AG09309 (cell line): ENCODE measurements at regions not wholly inside any gene's neighbourhood (a gene's known extent, or its start where the extent isn't known, plus 50 kb on each side); places are given as distances from the start of the nearest gene placed in this dataset.

Source experiments
- DNase-seq: peaks from one replicate; pipeline ENCODE4 v3.0.0-alpha.2; 2010; ENCODE audit warnings: low read depth
- H3K4me3 ChIP-seq: 2 replicates; pipeline ENCODE4 v1.5.1; 2011; ENCODE audit warnings: mild to moderate bottlenecking, low read depth, low read length, moderate library complexity; ENCODE audit not compliant: control insufficient read depth
- TF ChIP-seq, protein P1 (sequence below): IDR thresholded peaks from 2 replicates; pipeline ENCODE4 v1.5.1; 2011; ENCODE audit warnings: mild to moderate bottlenecking, low read depth, low read length, inconsistent platforms; ENCODE audit not compliant: insufficient read depth, control insufficient read depth; ENCODE audit errors: missing control alignments

DNA sequence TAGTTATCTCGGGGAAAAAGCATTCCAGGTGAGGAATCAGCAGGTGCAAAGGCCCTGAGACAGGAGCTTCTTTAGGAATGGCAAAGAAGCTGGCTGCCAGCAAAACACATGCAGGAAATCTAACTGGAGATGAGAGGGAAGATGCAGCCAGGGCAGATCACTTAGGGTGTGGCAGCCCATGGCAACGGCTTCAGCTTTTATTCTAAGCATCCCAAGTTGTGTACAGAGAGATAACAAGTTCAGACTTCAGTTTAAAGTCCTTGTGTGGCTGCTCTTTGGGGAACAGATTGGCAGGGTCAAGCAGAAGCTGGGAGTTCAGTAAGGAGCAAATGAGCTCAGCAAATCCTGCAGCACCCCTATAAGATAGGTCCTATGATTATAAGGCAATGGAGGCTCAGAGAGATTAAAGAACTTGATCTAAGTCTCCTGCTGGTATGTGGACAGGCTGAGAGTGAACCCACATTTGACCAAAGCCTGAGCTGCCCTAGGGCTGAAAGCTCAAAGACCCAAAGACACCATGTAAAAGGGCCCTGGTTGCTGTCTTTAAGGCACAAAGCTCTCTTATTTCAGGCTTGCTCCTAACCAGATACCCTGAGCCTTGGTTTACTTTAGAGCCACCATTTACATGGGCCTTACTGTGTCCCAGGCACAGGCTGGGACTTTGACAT is 466.8 kb downstream of the SOX6 start:
- H3K4me3 ChIP-seq: no peak overlapping the region
- DNase-seq: no peak
- TF ChIP-seq, protein P1, sequence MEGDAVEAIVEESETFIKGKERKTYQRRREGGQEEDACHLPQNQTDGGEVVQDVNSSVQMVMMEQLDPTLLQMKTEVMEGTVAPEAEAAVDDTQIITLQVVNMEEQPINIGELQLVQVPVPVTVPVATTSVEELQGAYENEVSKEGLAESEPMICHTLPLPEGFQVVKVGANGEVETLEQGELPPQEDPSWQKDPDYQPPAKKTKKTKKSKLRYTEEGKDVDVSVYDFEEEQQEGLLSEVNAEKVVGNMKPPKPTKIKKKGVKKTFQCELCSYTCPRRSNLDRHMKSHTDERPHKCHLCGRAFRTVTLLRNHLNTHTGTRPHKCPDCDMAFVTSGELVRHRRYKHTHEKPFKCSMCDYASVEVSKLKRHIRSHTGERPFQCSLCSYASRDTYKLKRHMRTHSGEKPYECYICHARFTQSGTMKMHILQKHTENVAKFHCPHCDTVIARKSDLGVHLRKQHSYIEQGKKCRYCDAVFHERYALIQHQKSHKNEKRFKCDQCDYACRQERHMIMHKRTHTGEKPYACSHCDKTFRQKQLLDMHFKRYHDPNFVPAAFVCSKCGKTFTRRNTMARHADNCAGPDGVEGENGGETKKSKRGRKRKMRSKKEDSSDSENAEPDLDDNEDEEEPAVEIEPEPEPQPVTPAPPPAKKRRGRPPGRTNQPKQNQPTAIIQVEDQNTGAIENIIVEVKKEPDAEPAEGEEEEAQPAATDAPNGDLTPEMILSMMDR: no peak

DNA sequence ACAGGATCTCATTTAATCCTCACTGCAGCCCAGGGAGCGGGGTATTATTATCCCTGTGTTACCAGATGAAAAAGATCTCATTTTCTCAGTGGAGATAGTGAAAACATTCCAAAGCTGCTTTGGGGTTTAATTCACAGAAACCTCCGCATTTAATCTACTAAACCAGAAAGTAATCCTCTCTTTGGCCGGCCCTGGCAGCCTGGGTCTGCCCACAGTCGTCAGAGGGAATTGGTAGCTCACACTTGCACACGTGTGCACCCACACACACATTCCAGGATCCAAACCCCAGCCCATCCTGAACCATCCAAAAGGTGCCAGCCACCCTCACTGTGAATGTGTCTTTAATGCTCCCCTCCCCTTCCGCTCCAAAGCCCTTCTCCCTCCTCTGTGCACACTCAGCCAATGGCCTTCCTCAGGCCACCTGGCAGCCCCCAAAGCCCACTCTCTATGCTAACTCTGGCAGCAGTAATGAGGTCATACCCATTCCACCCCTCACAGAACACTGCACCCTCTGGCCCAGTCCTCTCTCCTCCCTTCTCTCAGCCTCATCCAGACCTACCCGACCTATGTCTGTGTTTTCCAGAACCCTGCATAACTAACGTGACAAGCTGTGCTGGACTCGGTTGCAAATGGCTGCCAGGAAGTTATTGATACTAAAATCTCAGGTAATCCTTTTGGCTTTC is 466.2 kb downstream of the SOX6 start:
- no peak overlapping the region for H3K4me3 ChIP-seq
- TF ChIP-seq, protein P1: no peak
- DNase-seq: peak; percentile 10

DNA sequence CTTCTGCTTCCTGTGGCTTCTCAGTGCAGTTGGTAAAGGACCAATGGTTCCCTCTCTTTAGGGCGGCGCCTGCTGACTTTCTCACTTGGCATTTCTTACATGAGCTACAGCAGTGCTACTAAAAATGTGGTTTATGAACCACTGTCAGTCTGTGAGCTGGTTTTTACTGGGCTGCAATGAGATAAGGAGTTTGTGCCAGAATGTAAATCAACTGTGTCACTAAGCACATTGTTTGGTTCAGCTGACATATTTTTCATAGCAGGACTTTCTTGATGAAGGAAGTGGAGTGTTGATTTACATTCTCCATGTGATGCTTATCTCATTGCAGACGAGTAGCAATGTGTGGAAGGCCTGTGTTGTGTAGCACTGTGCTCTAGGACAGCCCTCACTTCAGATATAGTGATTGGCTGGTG is 463.3 kb downstream of the SOX6 start:
- TF ChIP-seq, protein P1: no peak
- peak; percentile 39 for DNase-seq
- no peak overlapping the region for H3K4me3 ChIP-seq

DNA sequence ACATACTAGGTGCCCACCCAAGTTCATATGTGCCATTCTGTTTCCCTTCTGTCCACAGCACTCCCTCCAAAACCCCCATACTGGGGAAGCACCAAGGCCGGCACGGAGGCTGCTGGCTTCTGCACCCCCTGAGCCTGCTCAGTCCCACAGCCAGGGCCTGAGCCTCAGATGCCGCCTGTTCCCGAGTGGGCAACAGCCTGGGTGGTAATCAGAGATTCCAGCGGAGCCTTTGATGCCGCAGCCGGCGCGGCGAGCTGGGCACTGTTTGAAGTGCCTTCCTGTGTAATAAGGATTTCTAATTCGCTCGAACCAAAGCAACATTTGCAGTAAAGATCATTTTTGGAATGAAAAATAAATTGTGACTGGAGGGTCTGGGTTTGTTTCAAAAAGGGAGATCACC is 460.3 kb downstream of the SOX6 start:
- H3K4me3 ChIP-seq: no peak overlapping the region
- TF ChIP-seq, protein P1: no peak
- no peak for DNase-seq

DNA sequence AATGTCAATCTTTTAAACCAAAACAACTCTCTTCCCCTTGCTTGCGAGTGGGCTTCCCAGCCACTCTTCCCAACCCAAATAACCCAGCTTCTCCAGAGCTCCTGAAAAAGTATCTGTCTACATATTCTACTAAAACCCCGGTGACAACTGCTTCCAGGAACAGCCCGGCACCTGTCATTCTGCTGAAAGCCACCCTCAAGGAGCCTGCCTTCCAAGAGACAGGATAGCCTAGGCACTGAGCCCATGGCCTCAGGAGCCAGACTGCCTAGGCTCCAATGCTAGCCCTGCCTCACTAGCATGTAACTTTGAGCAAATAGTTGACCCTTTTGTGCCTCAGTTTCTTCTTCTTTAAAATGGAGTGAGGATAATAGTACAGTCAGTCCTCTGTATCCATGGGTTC is 459.8 kb downstream of the SOX6 start:
- TF ChIP-seq, protein P1: no peak
- no peak overlapping the region for H3K4me3 ChIP-seq
- DNase-seq: no peak

DNA sequence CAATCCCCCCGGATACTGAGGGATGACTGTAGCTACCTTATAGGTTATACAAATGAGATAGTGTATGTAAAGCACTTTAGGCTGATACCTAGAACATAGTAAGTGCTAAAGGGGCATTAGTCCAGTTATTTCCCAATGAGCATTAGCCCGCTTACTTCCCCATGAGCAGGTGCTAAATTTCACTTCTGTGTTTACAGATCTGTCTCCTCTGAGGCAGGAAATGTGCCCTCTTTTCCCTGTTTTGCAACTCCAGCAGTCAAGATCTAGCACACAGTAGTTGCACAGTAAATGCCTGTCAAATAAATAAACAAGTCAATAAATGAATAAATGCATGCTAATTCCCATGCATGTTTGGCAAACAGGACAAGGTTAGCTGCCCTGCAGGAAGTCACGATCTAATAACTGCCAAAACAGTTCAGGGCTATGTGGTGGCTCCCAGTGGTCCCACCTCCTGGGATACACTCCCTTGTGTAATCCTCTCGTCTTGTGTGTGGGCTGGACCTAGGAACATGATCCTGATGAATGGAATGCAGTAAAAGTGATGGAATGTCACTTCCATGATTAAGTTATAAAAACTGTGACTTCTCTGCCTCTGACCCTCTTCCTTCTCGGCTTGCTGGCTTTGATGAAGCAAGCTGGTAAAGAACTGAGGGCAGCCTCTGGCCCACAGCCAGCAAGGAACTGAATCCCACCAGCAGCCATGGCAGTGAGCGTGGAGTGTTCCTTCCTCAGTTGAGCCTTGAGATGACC is 459.0 kb downstream of the SOX6 start:
- peak; percentile 7 for DNase-seq
- TF ChIP-seq, protein P1: no peak
- H3K4me3 ChIP-seq: no peak overlapping the region
